Neural crest cell (in vitro differentiated cells): ENCODE measurements at regions not wholly inside any gene's neighbourhood (a gene's known extent, or its start where the extent isn't known, plus 50 kb on each side); places are given as distances from the start of the nearest gene placed in this dataset.
"Not testable (repeated sequence)": the region's sequence is repeated elsewhere in the genome, so short reads cannot be mapped to it uniquely, and the experiment has no call there.

Experiments
- DNase-seq: peaks from one replicate; pipeline ENCODE4 v3.0.0; 2021; ENCODE audit warnings: low read depth, mixed read lengths, low spot score
- H3K27ac Mint-ChIP-seq: one replicate; pipeline ENCODE4 v1.8.0; 2021; ENCODE audit warnings: mild to moderate bottlenecking, mixed read lengths; ENCODE audit not compliant: unreplicated experiment
- H3K27me3 Mint-ChIP-seq: 2 replicates; pipeline ENCODE4 v1.8.0; 2021; ENCODE audit warnings: low read depth, mild to moderate bottlenecking, mixed read lengths
- H3K36me3 Mint-ChIP-seq: 2 replicates; pipeline ENCODE4 v1.8.0; 2021; ENCODE audit warnings: low read depth, mild to moderate bottlenecking, mixed read lengths
- H3K4me1 Mint-ChIP-seq: 2 replicates; pipeline ENCODE4 v1.8.0; 2021; ENCODE audit warnings: mixed read lengths
- H3K4me3 Mint-ChIP-seq: one replicate; pipeline ENCODE4 v1.8.0; 2021; ENCODE audit warnings: mild to moderate bottlenecking, mixed read lengths
- H3K9me3 Mint-ChIP-seq: 2 replicates; pipeline ENCODE4 v1.8.0; 2021; ENCODE audit warnings: mixed read lengths
- TF ChIP-seq, protein P1 (sequence below): fragments of 200-600 bp; sonication (generic); conservative IDR thresholded peaks from 2 replicates; pipeline ENCODE4 v1.5.0; 2021; ENCODE audit warnings: antibody characterized with exemption, mild to moderate bottlenecking

DNA sequence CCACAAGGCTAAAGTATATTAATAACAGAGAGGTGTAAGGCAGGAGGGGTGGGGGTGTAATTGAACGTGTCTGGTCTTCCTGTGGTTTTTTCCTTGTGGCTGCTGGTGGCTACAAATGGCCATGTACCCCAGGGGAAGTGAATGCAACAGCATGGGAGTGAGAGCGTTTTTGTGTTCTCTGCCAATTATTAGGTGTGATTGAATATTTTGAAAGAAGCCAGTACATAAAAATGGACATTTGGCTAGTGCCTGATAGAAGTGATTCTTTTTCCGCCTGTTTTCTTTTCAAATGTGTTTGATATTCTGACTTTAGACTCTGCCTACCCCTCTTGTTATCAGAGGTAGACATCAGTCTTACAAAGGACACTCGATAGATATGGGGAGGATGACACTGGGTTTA is 141.3 kb downstream of the PRL start:
- no peak for DNase-seq
- no peak overlapping the region for H3K4me3 Mint-ChIP-seq
- H3K9me3 Mint-ChIP-seq, result no peaks in the 10 kb centered on the region
- TF ChIP-seq, protein P1, sequence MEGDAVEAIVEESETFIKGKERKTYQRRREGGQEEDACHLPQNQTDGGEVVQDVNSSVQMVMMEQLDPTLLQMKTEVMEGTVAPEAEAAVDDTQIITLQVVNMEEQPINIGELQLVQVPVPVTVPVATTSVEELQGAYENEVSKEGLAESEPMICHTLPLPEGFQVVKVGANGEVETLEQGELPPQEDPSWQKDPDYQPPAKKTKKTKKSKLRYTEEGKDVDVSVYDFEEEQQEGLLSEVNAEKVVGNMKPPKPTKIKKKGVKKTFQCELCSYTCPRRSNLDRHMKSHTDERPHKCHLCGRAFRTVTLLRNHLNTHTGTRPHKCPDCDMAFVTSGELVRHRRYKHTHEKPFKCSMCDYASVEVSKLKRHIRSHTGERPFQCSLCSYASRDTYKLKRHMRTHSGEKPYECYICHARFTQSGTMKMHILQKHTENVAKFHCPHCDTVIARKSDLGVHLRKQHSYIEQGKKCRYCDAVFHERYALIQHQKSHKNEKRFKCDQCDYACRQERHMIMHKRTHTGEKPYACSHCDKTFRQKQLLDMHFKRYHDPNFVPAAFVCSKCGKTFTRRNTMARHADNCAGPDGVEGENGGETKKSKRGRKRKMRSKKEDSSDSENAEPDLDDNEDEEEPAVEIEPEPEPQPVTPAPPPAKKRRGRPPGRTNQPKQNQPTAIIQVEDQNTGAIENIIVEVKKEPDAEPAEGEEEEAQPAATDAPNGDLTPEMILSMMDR, result no peak
- no peaks in the 10 kb centered on the region for H3K27me3 Mint-ChIP-seq
- peaks cover 30% of the 10 kb centered on the region for H3K4me1 Mint-ChIP-seq
- H3K36me3 Mint-ChIP-seq, result peaks cover 10% of the 10 kb centered on the region
- no peak overlapping the region for H3K27ac Mint-ChIP-seq

DNA sequence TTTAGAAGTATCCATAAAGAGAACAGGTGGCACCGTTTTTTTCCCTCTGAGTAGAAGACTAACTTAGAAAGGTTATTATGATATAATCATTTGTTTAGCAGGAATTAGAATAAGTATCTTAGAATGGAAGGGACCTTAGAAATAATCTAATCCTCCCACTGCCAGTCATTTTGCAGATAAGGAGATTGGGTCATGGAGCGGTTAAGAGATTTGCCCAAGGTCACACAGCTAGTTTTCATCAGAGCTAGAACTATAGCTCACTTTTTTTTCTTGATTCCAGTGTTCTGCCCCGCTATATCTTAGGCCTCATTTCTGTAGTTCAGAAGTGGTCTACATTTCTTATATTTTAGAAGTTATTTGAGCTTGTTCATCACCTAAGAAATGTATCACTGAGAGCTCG is 139.6 kb downstream of the PRL start:
- no peak overlapping the region for H3K4me3 Mint-ChIP-seq
- no peaks in the 10 kb centered on the region for H3K27me3 Mint-ChIP-seq
- TF ChIP-seq, protein P1, result no peak
- peaks cover 15% of the 10 kb centered on the region for H3K36me3 Mint-ChIP-seq
- H3K27ac Mint-ChIP-seq, result no peak overlapping the region
- H3K4me1 Mint-ChIP-seq, result peaks cover 26% of the 10 kb centered on the region
- H3K9me3 Mint-ChIP-seq, result peaks cover 4% of the 10 kb centered on the region
- no peak for DNase-seq

DNA sequence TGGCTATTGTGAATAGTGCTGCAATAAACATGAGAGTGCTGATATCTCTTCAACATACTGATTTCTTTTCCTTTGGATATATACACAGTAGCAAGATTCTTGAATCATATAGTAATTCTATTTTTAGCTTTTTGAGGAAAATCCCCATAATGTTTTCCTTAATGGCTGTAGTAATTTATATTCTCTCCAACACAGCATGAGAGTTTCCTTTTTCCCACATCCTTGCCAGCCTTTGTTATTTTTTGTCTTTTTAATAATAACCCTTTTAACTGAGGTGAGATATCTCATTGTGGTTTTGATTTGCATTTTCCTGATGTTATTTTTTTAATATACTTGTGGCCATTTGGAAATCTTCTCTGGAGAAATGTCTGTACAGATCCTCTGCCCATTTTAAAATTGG is 132.6 kb downstream of the PRL start:
- no peak overlapping the region for H3K27ac Mint-ChIP-seq
- no peaks in the 10 kb centered on the region for H3K27me3 Mint-ChIP-seq
- peaks cover 6% of the 10 kb centered on the region for H3K4me1 Mint-ChIP-seq
- no peak overlapping the region for H3K4me3 Mint-ChIP-seq
- H3K9me3 Mint-ChIP-seq, result peaks cover 11% of the 10 kb centered on the region
- H3K36me3 Mint-ChIP-seq, result peaks cover 30% of the 10 kb centered on the region
- DNase-seq, result no peak
- TF ChIP-seq, protein P1, result no peak

DNA sequence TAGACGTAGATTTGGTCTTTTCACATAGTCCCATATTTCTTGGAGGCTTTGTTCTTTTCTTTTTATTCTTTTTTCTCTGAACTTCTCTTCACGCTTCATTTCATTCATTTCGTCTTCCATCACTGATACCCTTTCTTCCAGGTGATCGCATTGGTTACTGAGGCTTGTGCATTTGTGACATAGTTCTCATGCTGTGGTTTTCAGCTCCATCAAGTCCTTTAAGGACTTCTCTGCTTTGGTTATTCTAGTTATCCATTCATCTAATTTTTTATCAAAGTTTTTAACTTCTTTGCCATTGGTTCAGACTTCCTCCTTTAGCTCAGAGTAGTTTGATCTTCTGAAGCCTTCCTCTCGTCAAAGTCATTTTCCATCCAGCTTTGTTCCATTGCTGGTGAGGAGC is 125.8 kb downstream of the PRL start:
- H3K9me3 Mint-ChIP-seq, result peaks cover 20% of the 10 kb centered on the region
- DNase-seq, H3K27ac Mint-ChIP-seq, H3K27me3 Mint-ChIP-seq, H3K4me1 Mint-ChIP-seq, H3K4me3 Mint-ChIP-seq: not testable (repeated sequence)
- H3K36me3 Mint-ChIP-seq, result peaks cover 49% of the 10 kb centered on the region

DNA sequence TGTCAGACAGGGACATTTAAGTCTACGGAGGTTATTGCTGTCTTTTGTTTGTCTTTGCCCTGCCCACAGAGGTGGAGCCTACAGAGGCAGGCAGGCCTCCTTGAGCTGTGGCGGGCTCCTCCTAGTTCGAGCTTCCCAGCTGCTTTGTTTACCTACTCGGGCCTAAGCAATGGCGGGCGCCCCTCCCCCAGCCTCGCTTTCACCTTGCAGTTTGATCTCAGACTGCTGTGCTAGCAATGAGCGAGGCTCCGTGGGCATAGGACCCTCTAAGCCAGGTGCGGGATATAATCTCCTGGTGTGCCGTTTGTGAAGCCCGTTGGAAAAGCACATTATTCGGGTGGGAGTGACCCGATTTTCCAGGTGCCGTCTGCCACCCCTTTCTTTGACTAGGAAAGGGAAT is 125.0 kb downstream of the PRL start:
- DNase-seq, H3K4me1 Mint-ChIP-seq, H3K27me3 Mint-ChIP-seq, H3K4me3 Mint-ChIP-seq, H3K27ac Mint-ChIP-seq: not testable (repeated sequence)
- Mint-ChIP-seq H3K36me3 (peaks cover 49% of the 10 kb centered on the region), H3K9me3 (peaks cover 20% of the 10 kb centered on the region)

DNA sequence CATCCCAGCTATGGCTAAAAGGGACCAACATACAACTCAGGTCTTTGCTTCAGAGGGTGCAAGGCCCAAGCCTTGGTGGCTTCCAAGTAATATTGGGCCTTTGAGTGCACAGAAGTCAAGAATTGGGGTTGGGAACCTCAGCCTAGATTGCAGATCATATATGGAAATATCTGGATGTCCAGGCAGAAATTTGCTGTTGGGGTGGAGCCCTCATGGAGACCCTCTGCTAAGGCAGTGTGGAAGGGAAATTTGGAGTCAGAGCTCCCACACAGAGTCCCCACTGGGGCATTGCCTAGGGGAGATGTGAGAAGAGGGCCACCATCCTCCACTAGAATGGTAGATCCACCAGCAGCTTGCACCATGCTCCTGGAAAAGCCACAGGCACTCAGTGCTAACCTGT is 123.5 kb downstream of the PRL start:
- Mint-ChIP-seq H3K27ac (no peak overlapping the region), H3K36me3 (peaks cover 45% of the 10 kb centered on the region), H3K9me3 (peaks cover 20% of the 10 kb centered on the region), H3K27me3 (no peaks in the 10 kb centered on the region), H3K4me1 (no peaks in the 10 kb centered on the region), H3K4me3 (no peak overlapping the region)
- DNase-seq, result no peak
- TF ChIP-seq, protein P1, result no peak

DNA sequence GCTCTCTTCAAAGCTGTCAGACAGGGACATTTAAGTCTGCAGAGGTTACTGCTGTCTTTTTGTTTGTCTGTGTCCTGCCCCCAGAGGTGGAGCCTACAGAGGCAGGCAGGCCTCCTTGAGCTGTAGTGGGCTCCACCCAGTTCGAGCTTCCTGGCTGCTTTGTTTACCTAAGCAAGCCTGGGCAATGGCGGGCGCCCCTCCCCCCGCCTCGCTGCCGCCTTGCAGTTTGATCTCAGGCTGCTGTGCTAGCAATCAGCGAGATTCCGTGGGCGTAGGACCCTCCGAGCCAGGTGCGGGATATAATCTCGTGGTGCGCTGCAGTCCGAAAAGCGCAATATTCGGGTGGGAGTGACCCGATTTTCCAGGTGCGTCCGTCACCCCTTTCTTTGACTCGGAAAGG is 116.6 kb downstream of the PRL start:
- Mint-ChIP-seq H3K36me3 (peaks cover 41% of the 10 kb centered on the region), H3K9me3 (peaks cover 32% of the 10 kb centered on the region)
- not testable (repeated sequence) for H3K27me3 Mint-ChIP-seq, DNase-seq, H3K4me1 Mint-ChIP-seq, H3K4me3 Mint-ChIP-seq, H3K27ac Mint-ChIP-seq
